Erythroblast (primary cell): ENCODE measurements at regions not wholly inside any gene's neighbourhood (a gene's known extent, or its start where the extent isn't known, plus 50 kb on each side); places are given as distances from the start of the nearest gene placed in this dataset.

Experiments used
- DNase-seq, 2 experiments: peaks; one replicate each; lab custom pipeline; 2025; lab: John Stamatoyannopoulos, UW
- GATA1 ChIP-seq: IDR thresholded peaks from 2 replicates; pipeline ENCODE4 v1.6.1; 2011; ENCODE audit warnings: low read depth, mild to moderate bottlenecking, control low read depth, low read length, moderate library complexity
- POLR2A ChIP-seq: IDR thresholded peaks from 2 replicates; pipeline ENCODE4 v1.6.1; 2011; ENCODE audit warnings: mild to moderate bottlenecking, low read length

- no peak for TF ChIP-seq POLR2A
- TF ChIP-seq GATA1, result no peak
- DNase-seq, result no peak
Observed at GRCh38 chr10:29176845-29177832, 111.7 kb upstream of the LYZL1 start.

- TF ChIP-seq POLR2A (no peak), GATA1 (no peak)
- DNase-seq, result no peak
Observed at GRCh38 chr10:29181936-29182335, 106.9 kb upstream of the LYZL1 start.

GRCh38 chr10:29183301-29183945, 105.4 kb upstream of the LYZL1 start:
- no peak for TF ChIP-seq POLR2A
- no peak for TF ChIP-seq GATA1

GRCh38 chr10:29184205-29185000, 104.5 kb upstream of the LYZL1 start:
- DNase-seq, result no peak
- no peak for TF ChIP-seq GATA1
- no peak for TF ChIP-seq POLR2A

More at GRCh38 chr10:29183301-29183945, 105.4 kb upstream of the LYZL1 start:
- no peak for DNase-seq

GRCh38 chr10:29185050-29185449, 103.8 kb upstream of the LYZL1 start:
- TF ChIP-seq GATA1, result no peak
- TF ChIP-seq POLR2A, result no peak
- DNase-seq, result no peak

GRCh38 chr10:29186221-29186620, 102.6 kb upstream of the LYZL1 start:
- TF ChIP-seq GATA1, result no peak
- no peak for TF ChIP-seq POLR2A

GRCh38 chr10:29189256-29189655, 99.6 kb upstream of the LYZL1 start:
- TF ChIP-seq GATA1 (no peak), POLR2A (no peak)

More at GRCh38 chr10:29186221-29186620, 102.6 kb upstream of the LYZL1 start:
- no peak for DNase-seq

GRCh38 chr10:29191674-29192073, 97.2 kb upstream of the LYZL1 start:
- DNase-seq, result no peak
- TF ChIP-seq POLR2A (no peak), GATA1 (no peak)

More at GRCh38 chr10:29189256-29189655, 99.6 kb upstream of the LYZL1 start:
- no peak for DNase-seq

- no peak for TF ChIP-seq GATA1
- TF ChIP-seq POLR2A, result no peak
- DNase-seq, result no peak
Observed at GRCh38 chr10:29199339-29199738, 89.5 kb upstream of the LYZL1 start.

- no peak for DNase-seq
- TF ChIP-seq POLR2A, result no peak
- TF ChIP-seq GATA1, result no peak
Observed at GRCh38 chr10:29199941-29200679, 88.8 kb upstream of the LYZL1 start.

- DNase-seq, result no peak
- TF ChIP-seq POLR2A, result no peak
- TF ChIP-seq GATA1, result no peak
Observed at GRCh38 chr10:29202386-29202940, 86.4 kb upstream of the LYZL1 start.

- DNase-seq, result no peak
- TF ChIP-seq POLR2A (no peak), GATA1 (no peak)
Observed at GRCh38 chr10:29203432-29203831, 85.4 kb upstream of the LYZL1 start.
